ENCODE measurements at regions not wholly inside any gene's neighbourhood (a gene's known extent, or its start where the extent isn't known, plus 50 kb on each side); places are given as distances from the start of the nearest gene placed in this dataset.

DNA sequence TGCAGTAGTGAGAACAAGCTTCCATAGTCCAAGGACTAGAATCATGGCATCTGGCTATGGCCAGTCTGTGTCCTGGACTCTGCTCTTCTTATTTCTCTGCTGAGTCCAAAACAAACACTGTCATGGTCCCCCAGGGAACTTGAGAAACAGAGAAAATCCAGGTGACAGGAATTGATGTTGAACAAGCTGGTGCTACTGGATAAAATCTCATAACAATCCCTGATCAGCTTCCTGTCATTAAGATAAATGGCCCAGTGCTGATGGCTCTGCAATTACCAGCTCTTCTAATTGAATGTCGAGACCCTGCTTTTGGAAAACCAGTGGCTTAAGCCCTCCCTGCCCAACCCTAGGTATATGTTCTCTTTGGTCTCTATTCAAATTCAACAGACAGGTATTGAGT lies 58.8 kb upstream of the ARHGAP36 start:
- TF ChIP-seq, protein P1, sequence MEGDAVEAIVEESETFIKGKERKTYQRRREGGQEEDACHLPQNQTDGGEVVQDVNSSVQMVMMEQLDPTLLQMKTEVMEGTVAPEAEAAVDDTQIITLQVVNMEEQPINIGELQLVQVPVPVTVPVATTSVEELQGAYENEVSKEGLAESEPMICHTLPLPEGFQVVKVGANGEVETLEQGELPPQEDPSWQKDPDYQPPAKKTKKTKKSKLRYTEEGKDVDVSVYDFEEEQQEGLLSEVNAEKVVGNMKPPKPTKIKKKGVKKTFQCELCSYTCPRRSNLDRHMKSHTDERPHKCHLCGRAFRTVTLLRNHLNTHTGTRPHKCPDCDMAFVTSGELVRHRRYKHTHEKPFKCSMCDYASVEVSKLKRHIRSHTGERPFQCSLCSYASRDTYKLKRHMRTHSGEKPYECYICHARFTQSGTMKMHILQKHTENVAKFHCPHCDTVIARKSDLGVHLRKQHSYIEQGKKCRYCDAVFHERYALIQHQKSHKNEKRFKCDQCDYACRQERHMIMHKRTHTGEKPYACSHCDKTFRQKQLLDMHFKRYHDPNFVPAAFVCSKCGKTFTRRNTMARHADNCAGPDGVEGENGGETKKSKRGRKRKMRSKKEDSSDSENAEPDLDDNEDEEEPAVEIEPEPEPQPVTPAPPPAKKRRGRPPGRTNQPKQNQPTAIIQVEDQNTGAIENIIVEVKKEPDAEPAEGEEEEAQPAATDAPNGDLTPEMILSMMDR (conservative IDR thresholded peaks at IDR 0.05; ENCODE audit: low read length), result no peak
- no peak for TF ChIP-seq EZH2phosphoT487 (IDR thresholded peaks at IDR 0.05; ENCODE audit: borderline replicate concordance)
